ENCODE measurements at regions not wholly inside any gene's neighbourhood (a gene's known extent, or its start where the extent isn't known, plus 50 kb on each side); places are given as distances from the start of the nearest gene placed in this dataset.
"Not testable (repeated sequence)": the region's sequence is repeated elsewhere in the genome, so short reads cannot be mapped to it uniquely, and the experiment has no call there.

- no peak for DNase-seq
These were observed 397.9 kb downstream of the COG6 start for GRCh38 chr13:40053401-40053800.

DNA sequence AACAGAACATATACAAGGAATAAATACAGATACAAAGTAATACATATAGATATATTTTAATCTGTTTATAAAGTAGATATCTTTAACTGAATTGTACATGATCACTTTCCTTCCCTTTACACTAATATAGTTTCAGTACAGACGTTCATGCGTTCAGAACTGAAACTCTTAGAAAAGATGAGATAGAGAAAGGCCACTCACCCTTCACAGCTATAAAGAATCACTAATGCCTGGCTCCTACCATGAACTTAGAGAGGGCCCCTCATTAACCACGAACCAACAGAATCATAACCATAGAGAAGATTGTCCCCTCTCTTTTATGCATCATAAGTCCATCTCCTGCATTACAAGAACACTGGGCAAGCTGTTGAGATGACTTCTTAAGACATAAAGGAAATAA, 399.0 kb downstream of the COG6 start:
- not testable (repeated sequence) for DNase-seq

GRCh38 chr13:40056898-40057619, 401.6 kb downstream of the COG6 start:
- DNase-seq = no peak

DNA sequence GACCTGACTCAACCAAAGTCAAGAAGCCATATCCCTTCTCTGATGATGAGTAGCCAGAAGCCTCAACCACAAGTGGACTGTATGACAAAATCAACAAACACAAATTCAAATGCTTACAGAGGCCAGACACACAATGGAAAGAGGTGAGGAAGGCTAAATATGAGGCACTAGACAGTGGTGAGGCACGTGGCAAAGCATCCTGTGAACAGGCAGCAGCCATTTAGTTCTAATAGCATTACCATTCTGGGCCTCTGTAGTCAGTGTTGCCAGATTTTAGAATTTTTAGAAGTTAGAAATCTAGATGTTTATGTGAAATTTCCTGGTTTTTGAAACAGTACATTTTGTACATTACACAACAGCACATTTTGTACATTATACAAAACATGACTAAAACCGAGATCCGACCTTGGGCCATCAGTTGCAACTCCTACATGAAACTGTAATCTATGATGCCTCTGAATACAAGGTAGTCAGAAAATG, 403.3 kb downstream of the COG6 start:
- DNase-seq = no peak

- DNase-seq = peak; percentile 51
These were observed 404.2 kb downstream of the COG6 start for GRCh38 chr13:40059540-40060232.

DNA sequence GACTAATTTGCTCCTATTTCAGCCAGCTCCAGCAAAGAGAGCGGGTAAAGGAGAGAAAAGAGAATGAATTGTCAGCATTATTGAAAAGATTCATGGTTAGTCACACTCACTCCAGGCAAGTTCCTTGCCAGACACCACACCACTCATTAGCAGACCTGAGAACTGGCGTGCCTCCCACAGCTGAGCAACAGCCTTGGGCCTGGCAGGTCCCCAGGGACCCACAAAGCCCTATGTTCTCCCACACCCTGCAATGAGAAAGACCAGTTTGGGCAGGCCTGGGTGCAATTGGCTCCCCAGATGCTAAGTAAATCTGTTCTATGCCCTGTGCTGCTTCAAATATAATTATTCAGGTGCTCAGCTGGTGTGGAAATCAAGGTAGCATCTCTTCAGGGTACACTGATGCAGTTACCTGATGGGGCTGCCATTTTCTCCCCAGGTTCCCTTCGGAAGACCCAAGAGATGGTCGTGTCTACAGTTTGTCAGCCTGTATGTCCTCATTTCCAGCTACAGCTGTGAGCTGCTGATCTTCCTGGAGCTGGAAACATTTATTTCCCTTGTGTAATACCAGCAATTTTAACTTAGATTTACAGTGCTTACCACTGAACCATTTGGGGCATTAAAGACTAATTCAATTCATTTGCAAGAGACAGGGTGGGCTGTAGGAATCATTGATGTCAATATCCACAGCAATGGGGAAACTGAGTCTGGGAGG, 405.0 kb downstream of the COG6 start:
- peak; percentile 93 for DNase-seq

GRCh38 chr13:40061466-40062450, 406.3 kb downstream of the COG6 start:
- DNase-seq = no peak

DNA sequence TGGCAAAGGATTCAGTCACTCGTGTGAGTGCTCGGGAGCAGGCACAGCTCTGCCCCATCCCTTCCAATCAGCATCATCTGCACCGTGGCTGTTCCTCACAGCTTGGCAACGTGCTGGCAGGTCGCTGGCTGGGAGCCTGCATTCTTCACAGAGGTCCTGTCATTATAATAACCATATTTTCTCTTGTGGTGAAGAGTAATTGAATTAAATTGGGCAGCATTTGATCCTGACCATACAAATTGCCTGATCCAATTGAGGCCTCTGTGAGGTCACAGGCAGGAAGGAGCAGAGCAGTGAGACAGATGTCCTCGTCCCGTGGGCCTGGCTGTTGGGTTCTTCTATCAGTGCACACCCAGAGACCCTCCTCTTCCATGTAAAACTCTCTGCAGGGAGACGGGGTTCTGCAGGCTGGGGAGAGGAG, 407.8 kb downstream of the COG6 start:
- DNase-seq = peak; percentile 92

- peak; percentile 90 for DNase-seq
These were observed 408.2 kb downstream of the COG6 start for GRCh38 chr13:40063703-40064102.

- peak; percentile 91 for DNase-seq
These were observed 409.0 kb downstream of the COG6 start for GRCh38 chr13:40064154-40065097.

GRCh38 chr13:40069173-40070044, 413.9 kb downstream of the COG6 start:
- peak; percentile 40 for DNase-seq

DNA sequence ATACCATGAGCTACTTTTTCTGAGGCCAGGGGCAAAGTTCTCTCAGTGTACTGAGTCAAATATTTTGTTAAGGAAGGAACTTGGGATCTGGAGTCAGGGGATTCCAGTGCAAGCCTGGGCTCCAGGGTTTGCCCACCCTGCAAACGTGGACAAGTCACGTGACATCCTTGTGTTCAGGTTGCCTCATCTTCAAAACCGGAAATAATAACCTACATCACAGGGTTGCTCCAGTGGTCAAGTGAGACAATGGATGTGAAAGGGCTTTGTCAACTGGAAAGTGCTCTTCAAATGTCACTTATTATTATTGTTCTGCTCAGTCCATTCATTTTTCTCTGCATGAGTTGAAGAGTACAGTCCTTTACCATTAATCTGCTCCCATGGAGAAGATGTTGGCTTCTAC, 414.9 kb downstream of the COG6 start:
- no peak for DNase-seq

DNA sequence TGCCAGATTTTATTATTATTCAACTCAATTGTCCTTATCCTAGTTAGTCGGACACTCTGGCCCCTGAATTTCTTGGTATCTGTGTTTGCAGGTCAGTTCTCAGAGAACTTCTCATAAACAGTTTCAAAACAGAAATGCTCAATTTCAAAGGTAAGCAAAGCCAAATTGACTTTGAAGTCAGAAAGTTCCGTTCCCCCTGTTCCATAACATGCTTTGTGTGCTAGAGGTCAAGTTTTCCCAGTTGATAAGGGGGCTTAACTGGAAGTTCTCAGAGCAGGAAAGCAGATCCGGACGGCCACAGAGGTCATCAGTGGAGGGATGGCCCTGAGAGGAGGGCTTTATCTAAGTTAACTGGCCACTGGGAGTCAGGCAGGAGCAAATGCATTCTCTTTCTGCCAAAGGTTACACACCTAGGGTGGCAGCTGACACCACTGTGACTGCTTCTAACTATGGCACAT, 417.2 kb downstream of the COG6 start:
- DNase-seq = no peak

DNA sequence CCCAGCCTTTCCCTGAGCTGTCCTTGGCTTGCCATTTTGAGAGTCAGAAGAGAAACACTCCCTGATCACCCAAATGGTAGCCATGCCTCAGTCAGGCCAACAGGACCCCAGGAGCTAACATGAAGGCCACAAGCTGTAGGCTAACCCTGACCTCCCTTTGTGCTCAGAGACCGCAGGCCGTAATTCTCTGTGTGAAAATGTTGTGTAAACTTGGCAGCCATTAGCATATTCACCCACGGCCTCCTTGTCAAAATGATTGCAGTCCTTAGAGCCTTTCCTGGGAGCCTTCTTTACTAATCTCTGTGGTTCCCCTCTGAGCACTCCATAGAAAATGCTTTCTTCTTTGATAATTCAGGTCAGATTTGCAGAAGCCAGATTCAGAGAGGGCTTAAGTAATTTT, 418.9 kb downstream of the COG6 start:
- DNase-seq = no peak

DNA sequence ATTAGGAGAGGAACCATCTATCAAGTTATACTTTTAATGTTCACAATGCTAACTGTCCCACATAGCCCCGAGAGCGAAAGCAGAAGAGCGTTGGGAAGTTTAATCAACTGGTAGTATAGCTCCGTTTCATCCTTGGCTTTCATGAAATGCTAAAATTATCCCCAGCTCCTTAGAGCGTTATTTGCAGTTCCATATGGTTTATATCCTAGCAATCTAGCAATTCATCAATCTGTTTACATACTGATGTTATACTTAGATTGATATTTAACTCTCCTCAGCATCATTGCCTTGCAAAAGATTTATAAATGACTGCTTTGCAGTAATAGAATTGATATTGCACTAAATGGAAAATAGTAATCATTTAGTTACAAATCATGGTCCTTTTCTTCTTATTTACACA, 419.8 kb downstream of the COG6 start:
- DNase-seq = no peak

- DNase-seq = no peak
These were observed 421.4 kb downstream of the COG6 start for GRCh38 chr13:40076765-40077362.

GRCh38 chr13:40077396-40078027, 422.1 kb downstream of the COG6 start:
- no peak for DNase-seq

- DNase-seq = no peak
These were observed 424.3 kb downstream of the COG6 start for GRCh38 chr13:40079721-40080120.

DNA sequence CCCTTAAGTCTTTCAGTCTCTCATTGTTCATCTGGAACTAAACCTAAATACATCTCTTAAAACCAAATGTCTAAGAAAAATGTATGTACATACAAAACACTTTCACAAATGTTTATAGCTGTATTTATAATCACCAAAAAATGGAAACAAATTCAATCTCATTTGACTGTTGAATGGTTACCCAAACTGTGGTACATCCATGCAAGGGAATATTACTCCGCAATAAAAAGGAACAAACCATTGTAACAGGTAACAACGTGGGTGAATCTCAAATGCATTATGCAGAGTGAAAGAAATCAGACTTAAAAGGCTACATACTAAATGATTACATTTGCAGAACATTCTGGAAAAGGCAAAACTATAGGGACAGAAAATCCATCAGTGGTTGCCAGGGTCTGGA, 425.2 kb downstream of the COG6 start:
- no peak for DNase-seq

Data from NCI-H446 treated with DMSO at 0.1 percent for 48 hours (cell line).